ENCODE measurements at regions not wholly inside any gene's neighbourhood (a gene's known extent, or its start where the extent isn't known, plus 50 kb on each side); places are given as distances from the start of the nearest gene placed in this dataset.

DNA sequence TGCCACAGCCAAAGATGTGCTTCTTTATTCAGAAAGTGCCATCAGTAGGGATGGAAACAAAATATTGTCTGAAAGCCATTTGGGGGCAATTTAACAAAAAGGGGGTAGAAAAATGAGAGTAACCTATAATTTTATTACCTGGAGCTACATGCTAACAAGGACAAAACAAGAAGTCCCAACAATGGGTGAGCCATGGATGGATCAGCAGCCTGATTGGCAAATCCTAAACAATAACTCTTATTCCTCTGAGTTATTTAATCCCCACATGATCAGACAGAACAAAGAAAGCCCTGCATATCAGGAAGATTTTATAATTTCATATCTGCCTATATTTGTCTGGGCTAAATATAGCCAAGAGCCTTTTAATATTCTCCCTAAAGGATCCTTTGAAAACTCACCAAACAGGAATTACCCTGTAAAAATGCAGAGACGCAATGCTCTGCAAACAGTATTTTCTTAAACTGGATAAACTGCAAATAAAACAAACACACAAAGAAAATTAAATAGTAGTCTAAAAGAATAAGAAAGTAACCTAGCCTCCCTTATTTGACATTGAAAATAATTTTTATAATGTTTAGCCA, 483.4 kb downstream of the ZNF608 start:
- TF ChIP-seq, protein P1, sequence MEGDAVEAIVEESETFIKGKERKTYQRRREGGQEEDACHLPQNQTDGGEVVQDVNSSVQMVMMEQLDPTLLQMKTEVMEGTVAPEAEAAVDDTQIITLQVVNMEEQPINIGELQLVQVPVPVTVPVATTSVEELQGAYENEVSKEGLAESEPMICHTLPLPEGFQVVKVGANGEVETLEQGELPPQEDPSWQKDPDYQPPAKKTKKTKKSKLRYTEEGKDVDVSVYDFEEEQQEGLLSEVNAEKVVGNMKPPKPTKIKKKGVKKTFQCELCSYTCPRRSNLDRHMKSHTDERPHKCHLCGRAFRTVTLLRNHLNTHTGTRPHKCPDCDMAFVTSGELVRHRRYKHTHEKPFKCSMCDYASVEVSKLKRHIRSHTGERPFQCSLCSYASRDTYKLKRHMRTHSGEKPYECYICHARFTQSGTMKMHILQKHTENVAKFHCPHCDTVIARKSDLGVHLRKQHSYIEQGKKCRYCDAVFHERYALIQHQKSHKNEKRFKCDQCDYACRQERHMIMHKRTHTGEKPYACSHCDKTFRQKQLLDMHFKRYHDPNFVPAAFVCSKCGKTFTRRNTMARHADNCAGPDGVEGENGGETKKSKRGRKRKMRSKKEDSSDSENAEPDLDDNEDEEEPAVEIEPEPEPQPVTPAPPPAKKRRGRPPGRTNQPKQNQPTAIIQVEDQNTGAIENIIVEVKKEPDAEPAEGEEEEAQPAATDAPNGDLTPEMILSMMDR (conservative IDR thresholded peaks at IDR 0.05; ENCODE audit: low read depth, low read length) = no peak
- TF ChIP-seq EZH2 (IDR thresholded peaks at IDR 0.05; ENCODE audit: borderline replicate concordance, low read depth, low read length, poor library complexity, severe bottlenecking) = no peak
